PFSK-1 (cell line): ENCODE measurements at regions not wholly inside any gene's neighbourhood (a gene's known extent, or its start where the extent isn't known, plus 50 kb on each side); places are given as distances from the start of the nearest gene placed in this dataset.

Experiments
- FOXP2 ChIP-seq: optimal IDR thresholded peaks from 2 replicates; pipeline ENCODE3; 2011; ENCODE audit warnings: borderline replicate concordance, control low read depth, inconsistent platforms; ENCODE audit not compliant: insufficient read depth; ENCODE audit errors: extremely low read length, extremely low read depth
- POLR2AphosphoS5 ChIP-seq: IDR thresholded peaks from 2 replicates; pipeline ENCODE4 v1.6.1; 2012; ENCODE audit warnings: low read depth, mild to moderate bottlenecking, control low read depth, low read length, moderate library complexity
- SIN3A ChIP-seq: IDR thresholded peaks from 2 replicates; pipeline ENCODE4 v1.6.1; 2012; ENCODE audit warnings: mild to moderate bottlenecking, low read length, moderate library complexity, borderline replicate concordance; ENCODE audit not compliant: insufficient read depth
- TAF1 ChIP-seq: IDR thresholded peaks from 2 replicates; pipeline ENCODE4 v1.6.1; 2012; ENCODE audit warnings: low read length, control low read depth, borderline replicate concordance; ENCODE audit not compliant: insufficient read depth
- TF ChIP-seq, protein P1 (sequence below), 2 experiments: IDR thresholded peaks; 2 replicates each; pipeline versions ENCODE4 v1.6.1 to v1.8.0; 2011 to 2012; ENCODE audit warnings: low read depth in 2 of 2, low read length in 2 of 2, control low read depth in 1 of 2, inconsistent platforms in 1 of 2, mild to moderate bottlenecking in 1 of 2, moderate library complexity in 1 of 2; ENCODE audit not compliant: insufficient read depth in 1 of 2

DNA sequence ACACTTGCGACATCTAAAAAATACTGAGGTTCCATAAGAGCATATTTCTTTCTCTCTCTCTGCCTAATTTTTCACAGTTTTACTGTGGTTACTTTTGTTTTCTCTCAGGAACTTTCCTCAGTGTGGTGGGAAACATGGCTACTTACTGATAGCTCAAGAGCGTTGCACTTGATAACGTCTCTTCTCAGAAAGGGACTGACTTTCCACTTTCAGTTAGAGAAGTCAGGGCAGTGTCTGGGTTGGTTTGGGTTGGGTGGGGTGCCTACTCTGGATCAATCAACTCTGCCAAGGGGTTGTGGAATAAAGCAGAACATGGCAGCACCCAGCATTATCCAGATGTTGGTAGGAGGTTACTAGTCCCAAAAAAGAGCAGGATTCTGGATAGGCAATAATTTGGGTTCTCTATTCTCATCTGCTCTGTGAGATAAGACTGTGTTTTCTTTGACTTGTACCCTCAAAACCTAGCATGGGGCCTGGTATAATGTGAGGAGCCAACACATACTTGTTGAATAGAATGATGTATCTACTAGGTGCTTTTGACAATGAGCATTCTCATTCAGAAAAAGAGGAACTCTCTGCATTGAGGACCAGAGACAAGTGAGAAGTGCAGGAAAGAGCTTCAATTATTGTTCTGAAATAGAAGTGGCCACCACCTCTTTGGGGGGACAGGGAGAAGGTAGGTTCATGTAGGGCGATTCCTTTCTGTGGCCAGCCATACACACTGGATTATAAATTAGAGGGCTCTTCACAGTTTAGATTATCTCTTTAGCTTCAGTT is 315.7 kb downstream of the REEP3 start:
- no peak for TF ChIP-seq TAF1
- TF ChIP-seq SIN3A, result no peak
- TF ChIP-seq FOXP2, result no peak

GRCh38 chr10:63841761-63842160 is 320.6 kb downstream of the REEP3 start:
- no peak for TF ChIP-seq TAF1
- TF ChIP-seq POLR2AphosphoS5, result no peak
- TF ChIP-seq, protein P1, sequence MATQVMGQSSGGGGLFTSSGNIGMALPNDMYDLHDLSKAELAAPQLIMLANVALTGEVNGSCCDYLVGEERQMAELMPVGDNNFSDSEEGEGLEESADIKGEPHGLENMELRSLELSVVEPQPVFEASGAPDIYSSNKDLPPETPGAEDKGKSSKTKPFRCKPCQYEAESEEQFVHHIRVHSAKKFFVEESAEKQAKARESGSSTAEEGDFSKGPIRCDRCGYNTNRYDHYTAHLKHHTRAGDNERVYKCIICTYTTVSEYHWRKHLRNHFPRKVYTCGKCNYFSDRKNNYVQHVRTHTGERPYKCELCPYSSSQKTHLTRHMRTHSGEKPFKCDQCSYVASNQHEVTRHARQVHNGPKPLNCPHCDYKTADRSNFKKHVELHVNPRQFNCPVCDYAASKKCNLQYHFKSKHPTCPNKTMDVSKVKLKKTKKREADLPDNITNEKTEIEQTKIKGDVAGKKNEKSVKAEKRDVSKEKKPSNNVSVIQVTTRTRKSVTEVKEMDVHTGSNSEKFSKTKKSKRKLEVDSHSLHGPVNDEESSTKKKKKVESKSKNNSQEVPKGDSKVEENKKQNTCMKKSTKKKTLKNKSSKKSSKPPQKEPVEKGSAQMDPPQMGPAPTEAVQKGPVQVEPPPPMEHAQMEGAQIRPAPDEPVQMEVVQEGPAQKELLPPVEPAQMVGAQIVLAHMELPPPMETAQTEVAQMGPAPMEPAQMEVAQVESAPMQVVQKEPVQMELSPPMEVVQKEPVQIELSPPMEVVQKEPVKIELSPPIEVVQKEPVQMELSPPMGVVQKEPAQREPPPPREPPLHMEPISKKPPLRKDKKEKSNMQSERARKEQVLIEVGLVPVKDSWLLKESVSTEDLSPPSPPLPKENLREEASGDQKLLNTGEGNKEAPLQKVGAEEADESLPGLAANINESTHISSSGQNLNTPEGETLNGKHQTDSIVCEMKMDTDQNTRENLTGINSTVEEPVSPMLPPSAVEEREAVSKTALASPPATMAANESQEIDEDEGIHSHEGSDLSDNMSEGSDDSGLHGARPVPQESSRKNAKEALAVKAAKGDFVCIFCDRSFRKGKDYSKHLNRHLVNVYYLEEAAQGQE (IDR thresholded peaks at IDR 0.05; ENCODE audit: insufficient read depth in 1 of 2, low read depth in 2 of 2, low read length in 2 of 2), result no peak
- TF ChIP-seq SIN3A, result no peak
- TF ChIP-seq FOXP2, result no peak

- TF ChIP-seq TAF1, result no peak
- TF ChIP-seq FOXP2, result no peak
- TF ChIP-seq POLR2AphosphoS5, result no peak
- TF ChIP-seq SIN3A, result no peak
- TF ChIP-seq, protein P1 (IDR thresholded peaks at IDR 0.05; ENCODE audit: insufficient read depth in 1 of 2, low read depth in 2 of 2, low read length in 2 of 2), result no peak
These were observed 321.9 kb downstream of the REEP3 start for GRCh38 chr10:63843107-63843506.

GRCh38 chr10:63862860-63863259 is 341.7 kb downstream of the REEP3 start:
- TF ChIP-seq FOXP2 (no peak), TAF1 (no peak), SIN3A (no peak), POLR2AphosphoS5 (no peak)
- TF ChIP-seq, protein P1 (IDR thresholded peaks at IDR 0.05; ENCODE audit: insufficient read depth in 1 of 2, low read depth in 2 of 2, low read length in 2 of 2), result no peak

DNA sequence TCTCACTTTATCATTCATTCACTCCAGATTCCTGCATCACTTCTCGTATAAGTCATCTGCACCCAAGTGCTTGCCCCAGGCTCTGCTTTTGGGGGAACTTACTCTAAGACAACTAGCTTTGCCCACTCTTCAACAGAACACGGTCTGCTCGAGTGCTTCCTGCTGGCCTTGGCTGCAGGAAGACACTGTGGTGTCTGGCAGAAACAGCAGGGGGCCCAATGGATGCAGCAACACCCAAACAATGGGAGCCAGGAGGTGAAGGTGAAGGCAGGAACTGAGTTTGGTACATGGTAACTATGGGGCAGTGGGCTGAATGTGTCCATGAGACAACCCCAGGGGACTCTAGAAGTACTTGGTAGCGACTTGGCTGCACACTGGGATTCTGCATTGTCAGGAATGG is 344.0 kb downstream of the REEP3 start:
- TF ChIP-seq TAF1 (no peak), FOXP2 (no peak), POLR2AphosphoS5 (no peak), SIN3A (no peak)
- TF ChIP-seq, protein P1 (IDR thresholded peaks at IDR 0.05; ENCODE audit: insufficient read depth in 1 of 2, low read depth in 2 of 2, low read length in 2 of 2), result no peak
